Panc1 (cell line): ENCODE measurements at regions not wholly inside any gene's neighbourhood (a gene's known extent, or its start where the extent isn't known, plus 50 kb on each side); places are given as distances from the start of the nearest gene placed in this dataset.

ENCODE experiments used
- ATAC-seq: fragments of 200-7000 bp; cut with Tn5 transposase; 2 replicates; pipeline ENCODE4 v1.9.1; 2020; ENCODE audit warnings: mild to moderate bottlenecking, moderate library complexity
- BruUV-seq: library from RNA; stranded (reverse); fragments of 400-500 nt; replicated peaks from 2 replicates; lab custom pipeline; 2021; lab: Mats Ljungman, UMichigan
- CTCF ChIA-PET: fragments of 300-600 bp; sonication (Branson Sonifier 250); formaldehyde crosslinking; loops from one replicate; lab custom pipeline; 2022; ENCODE audit warnings: antibody characterized with exemption; lab: Charles Lee
- POLR2A ChIA-PET: fragments of 300-600 bp; sonication (Branson Sonifier 250); formaldehyde crosslinking; loops from one replicate; lab custom pipeline; 2022; ENCODE audit warnings: antibody characterized with exemption; lab: Charles Lee
- DNase-seq: peaks from one replicate; pipeline ENCODE4 v3.0.0-alpha.2; 2010; ENCODE audit warnings: low read depth, low spot score
- H3K27ac ChIP-seq: 2 replicates; pipeline ENCODE4 v1.5.1; 2011; ENCODE audit warnings: mild to moderate bottlenecking, low read length, inconsistent platforms
- H3K27me3 ChIP-seq: fragments of 200-500 bp; sonication (Bioruptor generic); 2 replicates; pipeline ENCODE4 v1.6.0; 2014; ENCODE audit warnings: low read length, inconsistent platforms; ENCODE audit not compliant: control insufficient read depth, insufficient read depth
- H3K36me3 ChIP-seq: fragments of 200-500 bp; sonication (Bioruptor generic); 2 replicates; pipeline ENCODE4 v1.5.1; 2014; ENCODE audit warnings: inconsistent platforms, mild to moderate bottlenecking, low read length, moderate library complexity; ENCODE audit not compliant: control insufficient read depth, insufficient read depth
- H3K4me1 ChIP-seq: 2 replicates; pipeline ENCODE4 v1.5.1; 2011; ENCODE audit warnings: inconsistent platforms, mild to moderate bottlenecking, low read length, moderate library complexity; ENCODE audit not compliant: control insufficient read depth, insufficient read depth
- H3K4me3 ChIP-seq, 2 experiments: 2 replicates each; pipeline ENCODE4 v1.5.1; 2011 to 2012; ENCODE audit warnings: low read depth in 2 of 2, low read length in 2 of 2, mild to moderate bottlenecking in 2 of 2, inconsistent platforms in 1 of 2, moderate library complexity in 1 of 2
- H3K9me3 ChIP-seq: fragments of 200-500 bp; sonication (Bioruptor generic); 2 replicates; pipeline ENCODE4 v1.5.1; 2014; ENCODE audit warnings: low read depth, mild to moderate bottlenecking, inconsistent platforms, low read length, moderate library complexity; ENCODE audit not compliant: control insufficient read depth, insufficient read depth
- POLR2AphosphoS5 ChIP-seq: IDR thresholded peaks from 2 replicates; pipeline ENCODE4 v1.6.1; 2012; ENCODE audit warnings: mild to moderate bottlenecking, low read depth, low read length, moderate library complexity
- SIN3A ChIP-seq: IDR thresholded peaks from 2 replicates; pipeline ENCODE4 v1.6.1; 2012; ENCODE audit warnings: low read depth, mild to moderate bottlenecking, low read length, moderate library complexity, borderline replicate concordance; ENCODE audit not compliant: insufficient read depth
- TCF7L2 ChIP-seq: IDR thresholded peaks from 2 replicates; pipeline ENCODE4 v1.6.1; 2011; ENCODE audit warnings: mild to moderate bottlenecking, low read depth, low read length, inconsistent platforms
- in situ Hi-C: cut with HindIII; loops from 2 replicates; pipeline ENCODE4 v1.10.0; 2016; ENCODE audit warnings: low sequenced_read_pairs, low pct_unique_long_range_greater_than_20kb
- intact Hi-C: fragments of 100-400 bp; cut with micrococcal nuclease; formaldehyde crosslinking; loops from one replicate; pipeline ENCODE4 v1.10.0; 2022; ENCODE audit not compliant: unreplicated experiment
- TF ChIP-seq, protein P1 (sequence below), 2 experiments: IDR thresholded peaks; 2 replicates each; pipeline ENCODE4 v1.6.1; 2011 to 2012; ENCODE audit warnings: low read depth in 2 of 2, control low read depth in 1 of 2, low read length in 1 of 2, mild to moderate bottlenecking in 1 of 2, moderate library complexity in 1 of 2; ENCODE audit not compliant: insufficient read depth in 1 of 2
- TF ChIP-seq, protein P2 (sequence below): fragments of 450-650 bp; IDR thresholded peaks from 2 replicates; pipeline ENCODE4 v1.5.1; 2017; ENCODE audit warnings: mild to moderate bottlenecking

DNA sequence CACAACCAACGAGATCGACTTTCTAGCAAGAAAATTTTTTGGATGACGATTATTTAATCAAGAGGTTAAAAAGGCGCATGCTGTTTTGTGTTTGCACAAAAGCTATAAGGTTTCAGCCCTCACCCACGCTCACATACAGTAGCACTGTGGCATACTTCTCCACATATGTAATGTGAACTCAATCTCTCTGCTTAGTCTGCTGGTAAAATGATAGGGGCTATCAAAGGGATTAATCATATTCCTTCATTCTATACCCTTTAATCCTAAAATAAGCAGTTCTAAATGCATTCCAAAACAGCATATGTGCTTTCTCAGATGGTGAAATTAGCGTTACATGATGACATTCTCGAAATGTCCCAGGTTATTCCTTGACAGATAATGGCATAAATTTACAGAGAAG is 196.9 kb upstream of the PRICKLE2 start:
- POLR2A ChIA-PET = no interaction called here
- intact Hi-C loops (no loop called here), in situ Hi-C loops (no loop called here)
- no peaks in the 10 kb centered on the region for H3K36me3 ChIP-seq
- BruUV-seq = no TSS peak
- ATAC-seq (no peak), DNase-seq (no peak)
- CTCF ChIA-PET = no interaction called here
- no peaks in the 10 kb centered on the region for H3K4me1 ChIP-seq
- no peak overlapping the region for H3K27ac ChIP-seq
- H3K4me3 ChIP-seq = no peak overlapping the region
- H3K27me3 ChIP-seq = no peaks in the 10 kb centered on the region
- TF ChIP-seq, protein P1, sequence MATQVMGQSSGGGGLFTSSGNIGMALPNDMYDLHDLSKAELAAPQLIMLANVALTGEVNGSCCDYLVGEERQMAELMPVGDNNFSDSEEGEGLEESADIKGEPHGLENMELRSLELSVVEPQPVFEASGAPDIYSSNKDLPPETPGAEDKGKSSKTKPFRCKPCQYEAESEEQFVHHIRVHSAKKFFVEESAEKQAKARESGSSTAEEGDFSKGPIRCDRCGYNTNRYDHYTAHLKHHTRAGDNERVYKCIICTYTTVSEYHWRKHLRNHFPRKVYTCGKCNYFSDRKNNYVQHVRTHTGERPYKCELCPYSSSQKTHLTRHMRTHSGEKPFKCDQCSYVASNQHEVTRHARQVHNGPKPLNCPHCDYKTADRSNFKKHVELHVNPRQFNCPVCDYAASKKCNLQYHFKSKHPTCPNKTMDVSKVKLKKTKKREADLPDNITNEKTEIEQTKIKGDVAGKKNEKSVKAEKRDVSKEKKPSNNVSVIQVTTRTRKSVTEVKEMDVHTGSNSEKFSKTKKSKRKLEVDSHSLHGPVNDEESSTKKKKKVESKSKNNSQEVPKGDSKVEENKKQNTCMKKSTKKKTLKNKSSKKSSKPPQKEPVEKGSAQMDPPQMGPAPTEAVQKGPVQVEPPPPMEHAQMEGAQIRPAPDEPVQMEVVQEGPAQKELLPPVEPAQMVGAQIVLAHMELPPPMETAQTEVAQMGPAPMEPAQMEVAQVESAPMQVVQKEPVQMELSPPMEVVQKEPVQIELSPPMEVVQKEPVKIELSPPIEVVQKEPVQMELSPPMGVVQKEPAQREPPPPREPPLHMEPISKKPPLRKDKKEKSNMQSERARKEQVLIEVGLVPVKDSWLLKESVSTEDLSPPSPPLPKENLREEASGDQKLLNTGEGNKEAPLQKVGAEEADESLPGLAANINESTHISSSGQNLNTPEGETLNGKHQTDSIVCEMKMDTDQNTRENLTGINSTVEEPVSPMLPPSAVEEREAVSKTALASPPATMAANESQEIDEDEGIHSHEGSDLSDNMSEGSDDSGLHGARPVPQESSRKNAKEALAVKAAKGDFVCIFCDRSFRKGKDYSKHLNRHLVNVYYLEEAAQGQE (IDR thresholded peaks at IDR 0.05; ENCODE audit: insufficient read depth in 1 of 2, low read depth in 2 of 2, low read length in 1 of 2) = no peak
- TF ChIP-seq POLR2AphosphoS5 = no peak
- TF ChIP-seq, protein P2, sequence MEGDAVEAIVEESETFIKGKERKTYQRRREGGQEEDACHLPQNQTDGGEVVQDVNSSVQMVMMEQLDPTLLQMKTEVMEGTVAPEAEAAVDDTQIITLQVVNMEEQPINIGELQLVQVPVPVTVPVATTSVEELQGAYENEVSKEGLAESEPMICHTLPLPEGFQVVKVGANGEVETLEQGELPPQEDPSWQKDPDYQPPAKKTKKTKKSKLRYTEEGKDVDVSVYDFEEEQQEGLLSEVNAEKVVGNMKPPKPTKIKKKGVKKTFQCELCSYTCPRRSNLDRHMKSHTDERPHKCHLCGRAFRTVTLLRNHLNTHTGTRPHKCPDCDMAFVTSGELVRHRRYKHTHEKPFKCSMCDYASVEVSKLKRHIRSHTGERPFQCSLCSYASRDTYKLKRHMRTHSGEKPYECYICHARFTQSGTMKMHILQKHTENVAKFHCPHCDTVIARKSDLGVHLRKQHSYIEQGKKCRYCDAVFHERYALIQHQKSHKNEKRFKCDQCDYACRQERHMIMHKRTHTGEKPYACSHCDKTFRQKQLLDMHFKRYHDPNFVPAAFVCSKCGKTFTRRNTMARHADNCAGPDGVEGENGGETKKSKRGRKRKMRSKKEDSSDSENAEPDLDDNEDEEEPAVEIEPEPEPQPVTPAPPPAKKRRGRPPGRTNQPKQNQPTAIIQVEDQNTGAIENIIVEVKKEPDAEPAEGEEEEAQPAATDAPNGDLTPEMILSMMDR = no peak
- no peak for TF ChIP-seq TCF7L2
- TF ChIP-seq SIN3A = no peak
- no peaks in the 10 kb centered on the region for H3K9me3 ChIP-seq

DNA sequence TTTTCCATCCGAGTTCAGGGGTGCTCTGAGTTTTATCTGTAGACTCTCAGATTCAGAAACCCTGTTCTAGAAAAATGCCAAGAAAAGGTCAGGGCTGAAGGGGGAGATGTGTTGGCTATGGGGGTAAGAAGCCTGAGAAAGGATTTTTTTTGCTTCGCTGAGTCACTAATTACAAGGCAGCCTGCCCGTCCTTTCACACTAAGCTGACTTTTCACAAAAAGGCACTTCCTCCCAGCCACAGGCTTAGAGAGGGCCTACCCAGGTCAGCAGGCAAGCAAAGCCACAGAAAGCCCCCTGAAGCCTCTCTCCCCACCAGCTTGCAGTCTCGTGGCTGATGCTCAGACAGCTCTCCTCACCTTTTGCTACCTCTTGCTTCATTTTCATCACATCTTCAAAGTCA is 192.6 kb upstream of the PRICKLE2 start:
- no peak for DNase-seq
- H3K9me3 ChIP-seq = no peaks in the 10 kb centered on the region
- in situ Hi-C loops = no loop called here
- H3K4me1 ChIP-seq = no peaks in the 10 kb centered on the region
- no peaks in the 10 kb centered on the region for H3K27me3 ChIP-seq
- H3K27ac ChIP-seq = no peak overlapping the region
- CTCF ChIA-PET = no interaction called here
- BruUV-seq = no TSS peak
- H3K4me3 ChIP-seq = no peak overlapping the region
- no peaks in the 10 kb centered on the region for H3K36me3 ChIP-seq
- intact Hi-C loops = no loop called here
- TF ChIP-seq SIN3A (no peak), TCF7L2 (no peak)
- TF ChIP-seq, protein P2 = no peak
- POLR2A ChIA-PET = no interaction called here
- no peak for ATAC-seq
